ENCODE measurements at regions not wholly inside any gene's neighbourhood (a gene's known extent, or its start where the extent isn't known, plus 50 kb on each side); places are given as distances from the start of the nearest gene placed in this dataset.
"Not testable (repeated sequence)": the region's sequence is repeated elsewhere in the genome, so short reads cannot be mapped to it uniquely, and the experiment has no call there.

GRCh38 chr16:33707591-33707934 lies 248.2 kb downstream of the TP53TG3F start:
- DNase-seq (ENCODE audit: low read depth in 6 of 9, low spot score in 9 of 9); H3K4me1 ChIP-seq (ENCODE audit: control insufficient read depth in 2 of 2, insufficient read depth in 2 of 2, low read length in 2 of 2): not testable (repeated sequence)

GRCh38 chr16:33709856-33710695 lies 250.7 kb downstream of the TP53TG3F start:
- not testable (repeated sequence) for H3K27me3 ChIP-seq (ENCODE audit: control insufficient read depth in 2 of 2, insufficient read depth in 1 of 2, low read length in 1 of 2); H3K4me3 ChIP-seq (ENCODE audit: low read length in 2 of 2); H3K27ac ChIP-seq (ENCODE audit: low read depth in 1 of 2, low read length in 1 of 2); H3K4me1 ChIP-seq (ENCODE audit: control insufficient read depth in 2 of 2, insufficient read depth in 2 of 2, low read length in 2 of 2); H3K36me3 ChIP-seq (ENCODE audit: control insufficient read depth in 2 of 2, insufficient read depth in 2 of 2, low read length in 1 of 2); DNase-seq (ENCODE audit: low read depth in 6 of 9, low spot score in 9 of 9)
- H3K9me3 ChIP-seq (ENCODE audit: control insufficient read depth in 2 of 2, insufficient read depth in 1 of 2, low read length in 1 of 2): peaks cover 2 to 18% of the 10 kb centered on the region in 2 donors
- 94% methylated on average over 16 of the region's 16 CpGs for WGBS

More at GRCh38 chr16:33707591-33707934, 248.2 kb downstream of the TP53TG3F start:
- H3K36me3 ChIP-seq (ENCODE audit: control insufficient read depth in 2 of 2, insufficient read depth in 2 of 2, low read length in 1 of 2); H3K27me3 ChIP-seq (ENCODE audit: control insufficient read depth in 2 of 2, insufficient read depth in 1 of 2, low read length in 1 of 2); H3K9me3 ChIP-seq (ENCODE audit: control insufficient read depth in 2 of 2, insufficient read depth in 1 of 2, low read length in 1 of 2); H3K27ac ChIP-seq (ENCODE audit: low read depth in 1 of 2, low read length in 1 of 2): not testable (repeated sequence)
- H3K4me3 ChIP-seq (ENCODE audit: low read length in 2 of 2): peak overlapping the region in 1 of 2 donors; percentile 27
- 59% methylated on average over 14 of the region's 14 CpGs for WGBS

- peaks cover 2 to 18% of the 10 kb centered on the region in 2 donors for H3K9me3 ChIP-seq (ENCODE audit: control insufficient read depth in 2 of 2, insufficient read depth in 1 of 2, low read length in 1 of 2)
- DNase-seq (ENCODE audit: low read depth in 6 of 9, low spot score in 9 of 9); H3K4me3 ChIP-seq (ENCODE audit: low read length in 2 of 2); H3K36me3 ChIP-seq (ENCODE audit: control insufficient read depth in 2 of 2, insufficient read depth in 2 of 2, low read length in 1 of 2); H3K27me3 ChIP-seq (ENCODE audit: control insufficient read depth in 2 of 2, insufficient read depth in 1 of 2, low read length in 1 of 2); H3K4me1 ChIP-seq (ENCODE audit: control insufficient read depth in 2 of 2, insufficient read depth in 2 of 2, low read length in 2 of 2); H3K27ac ChIP-seq (ENCODE audit: low read depth in 1 of 2, low read length in 1 of 2): not testable (repeated sequence)
- WGBS: 85% methylated on average over 3 of the region's 3 CpGs
Measured at GRCh38 chr16:33710696-33711087, 251.3 kb downstream of the TP53TG3F start.

GRCh38 chr16:33711616-33712015 lies 252.2 kb downstream of the TP53TG3F start:
- H3K9me3 ChIP-seq (ENCODE audit: control insufficient read depth in 2 of 2, insufficient read depth in 1 of 2, low read length in 1 of 2): peaks cover 2 to 18% of the 10 kb centered on the region in 2 donors
- WGBS: 89% methylated on average over 5 of the region's 5 CpGs
- DNase-seq (ENCODE audit: low read depth in 6 of 9, low spot score in 9 of 9); H3K27ac ChIP-seq (ENCODE audit: low read depth in 1 of 2, low read length in 1 of 2); H3K36me3 ChIP-seq (ENCODE audit: control insufficient read depth in 2 of 2, insufficient read depth in 2 of 2, low read length in 1 of 2); H3K4me3 ChIP-seq (ENCODE audit: low read length in 2 of 2); H3K27me3 ChIP-seq (ENCODE audit: control insufficient read depth in 2 of 2, insufficient read depth in 1 of 2, low read length in 1 of 2); H3K4me1 ChIP-seq (ENCODE audit: control insufficient read depth in 2 of 2, insufficient read depth in 2 of 2, low read length in 2 of 2): not testable (repeated sequence)

GRCh38 chr16:33712308-33712707 lies 252.9 kb downstream of the TP53TG3F start:
- not testable (repeated sequence) for H3K4me1 ChIP-seq (ENCODE audit: control insufficient read depth in 2 of 2, insufficient read depth in 2 of 2, low read length in 2 of 2); H3K27ac ChIP-seq (ENCODE audit: low read depth in 1 of 2, low read length in 1 of 2); DNase-seq (ENCODE audit: low read depth in 6 of 9, low spot score in 9 of 9); H3K27me3 ChIP-seq (ENCODE audit: control insufficient read depth in 2 of 2, insufficient read depth in 1 of 2, low read length in 1 of 2); H3K36me3 ChIP-seq (ENCODE audit: control insufficient read depth in 2 of 2, insufficient read depth in 2 of 2, low read length in 1 of 2); H3K4me3 ChIP-seq (ENCODE audit: low read length in 2 of 2)
- WGBS: 55% methylated on average over 2 of the region's 2 CpGs
- H3K9me3 ChIP-seq (ENCODE audit: control insufficient read depth in 2 of 2, insufficient read depth in 1 of 2, low read length in 1 of 2): peaks cover 2 to 18% of the 10 kb centered on the region in 2 donors

- not testable (repeated sequence) for H3K36me3 ChIP-seq (ENCODE audit: control insufficient read depth in 2 of 2, insufficient read depth in 2 of 2, low read length in 1 of 2); DNase-seq (ENCODE audit: low read depth in 6 of 9, low spot score in 9 of 9); H3K4me1 ChIP-seq (ENCODE audit: control insufficient read depth in 2 of 2, insufficient read depth in 2 of 2, low read length in 2 of 2); H3K27ac ChIP-seq (ENCODE audit: low read depth in 1 of 2, low read length in 1 of 2); H3K4me3 ChIP-seq (ENCODE audit: low read length in 2 of 2); H3K27me3 ChIP-seq (ENCODE audit: control insufficient read depth in 2 of 2, insufficient read depth in 1 of 2, low read length in 1 of 2)
- H3K9me3 ChIP-seq (ENCODE audit: control insufficient read depth in 2 of 2, insufficient read depth in 1 of 2, low read length in 1 of 2): peaks cover 2 to 18% of the 10 kb centered on the region in 2 donors
- 80% methylated on average over 5 of the region's 5 CpGs for WGBS
Measured at GRCh38 chr16:33712851-33713709, 253.7 kb downstream of the TP53TG3F start.

GRCh38 chr16:33713710-33714538 lies 254.5 kb downstream of the TP53TG3F start:
- H3K9me3 ChIP-seq (ENCODE audit: control insufficient read depth in 2 of 2, insufficient read depth in 1 of 2, low read length in 1 of 2): peaks cover 2 to 18% of the 10 kb centered on the region in 2 donors
- not testable (repeated sequence) for DNase-seq (ENCODE audit: low read depth in 6 of 9, low spot score in 9 of 9); H3K27me3 ChIP-seq (ENCODE audit: control insufficient read depth in 2 of 2, insufficient read depth in 1 of 2, low read length in 1 of 2); H3K4me1 ChIP-seq (ENCODE audit: control insufficient read depth in 2 of 2, insufficient read depth in 2 of 2, low read length in 2 of 2); H3K4me3 ChIP-seq (ENCODE audit: low read length in 2 of 2); H3K27ac ChIP-seq (ENCODE audit: low read depth in 1 of 2, low read length in 1 of 2); H3K36me3 ChIP-seq (ENCODE audit: control insufficient read depth in 2 of 2, insufficient read depth in 2 of 2, low read length in 1 of 2)
- 94% methylated on average over 5 of the region's 6 CpGs for WGBS

- not testable (repeated sequence) for H3K36me3 ChIP-seq (ENCODE audit: control insufficient read depth in 2 of 2, insufficient read depth in 2 of 2, low read length in 1 of 2); H3K9me3 ChIP-seq (ENCODE audit: control insufficient read depth in 2 of 2, insufficient read depth in 1 of 2, low read length in 1 of 2); H3K27ac ChIP-seq (ENCODE audit: low read depth in 1 of 2, low read length in 1 of 2); H3K4me1 ChIP-seq (ENCODE audit: control insufficient read depth in 2 of 2, insufficient read depth in 2 of 2, low read length in 2 of 2); H3K27me3 ChIP-seq (ENCODE audit: control insufficient read depth in 2 of 2, insufficient read depth in 1 of 2, low read length in 1 of 2); DNase-seq (ENCODE audit: low read depth in 6 of 9, low spot score in 9 of 9); H3K4me3 ChIP-seq (ENCODE audit: low read length in 2 of 2)
- WGBS: 23% methylated on average over 3 of the region's 4 CpGs
Measured at GRCh38 chr16:33731167-33731566, 271.8 kb downstream of the TP53TG3F start.

All from thymus (tissue), 11 donors.